GM20431 (cell line): ENCODE measurements at regions not wholly inside any gene's neighbourhood (a gene's known extent, or its start where the extent isn't known, plus 50 kb on each side); places are given as distances from the start of the nearest gene placed in this dataset.

ENCODE experiments used
- in situ Hi-C: fragments of 300-500 bp; cut with MseI, MboI; formaldehyde crosslinking; loops from one replicate; pipeline ENCODE4 v1.15.0; 2020; ENCODE audit warnings: low sequenced_read_pairs; ENCODE audit not compliant: unreplicated experiment

- in situ Hi-C loops = no loop called here
These were observed 622.8 kb downstream of the QKI start for GRCh38 chr6:164037171-164037870.

GRCh38 chr6:164035900-164036485 lies 621.5 kb downstream of the QKI start:
- in situ Hi-C loops = no loop called here

- in situ Hi-C loops = no loop called here
These were observed 620.2 kb downstream of the QKI start for GRCh38 chr6:164034602-164035140.

GRCh38 chr6:164025180-164025579 lies 610.7 kb downstream of the QKI start:
- in situ Hi-C loops = no loop called here

GRCh38 chr6:164023535-164023934 lies 609.0 kb downstream of the QKI start:
- in situ Hi-C loops = no loop called here

GRCh38 chr6:164022632-164023031 lies 608.1 kb downstream of the QKI start:
- in situ Hi-C loops = no loop called here

- in situ Hi-C loops = no loop called here
These were observed 607.2 kb downstream of the QKI start for GRCh38 chr6:164021589-164022250.

- in situ Hi-C loops = no loop called here
These were observed 605.6 kb downstream of the QKI start for GRCh38 chr6:164020142-164020541.

GRCh38 chr6:164018133-164018532 lies 603.6 kb downstream of the QKI start:
- in situ Hi-C loops = no loop called here

GRCh38 chr6:164016056-164016455 lies 601.5 kb downstream of the QKI start:
- in situ Hi-C loops = no loop called here

GRCh38 chr6:164015088-164015484 lies 600.6 kb downstream of the QKI start:
- in situ Hi-C loops = no loop called here

GRCh38 chr6:164014346-164015087 lies 600.0 kb downstream of the QKI start:
- in situ Hi-C loops = no loop called here

GRCh38 chr6:164013480-164014208 lies 599.1 kb downstream of the QKI start:
- in situ Hi-C loops = no loop called here

- in situ Hi-C loops = no loop called here
These were observed 596.8 kb downstream of the QKI start for GRCh38 chr6:164011321-164011720.

- in situ Hi-C loops = no loop called here
These were observed 596.1 kb downstream of the QKI start for GRCh38 chr6:164010441-164011103.

GRCh38 chr6:164008902-164009301 lies 594.4 kb downstream of the QKI start:
- in situ Hi-C loops = no loop called here

GRCh38 chr6:164007881-164008280 lies 593.4 kb downstream of the QKI start:
- in situ Hi-C loops = no loop called here

GRCh38 chr6:164006459-164006858 lies 591.9 kb downstream of the QKI start:
- in situ Hi-C loops = no loop called here

- in situ Hi-C loops = no loop called here
These were observed 590.6 kb downstream of the QKI start for GRCh38 chr6:164005004-164005711.
